ENCODE measurements at regions not wholly inside any gene's neighbourhood (a gene's known extent, or its start where the extent isn't known, plus 50 kb on each side); places are given as distances from the start of the nearest gene placed in this dataset.

DNA sequence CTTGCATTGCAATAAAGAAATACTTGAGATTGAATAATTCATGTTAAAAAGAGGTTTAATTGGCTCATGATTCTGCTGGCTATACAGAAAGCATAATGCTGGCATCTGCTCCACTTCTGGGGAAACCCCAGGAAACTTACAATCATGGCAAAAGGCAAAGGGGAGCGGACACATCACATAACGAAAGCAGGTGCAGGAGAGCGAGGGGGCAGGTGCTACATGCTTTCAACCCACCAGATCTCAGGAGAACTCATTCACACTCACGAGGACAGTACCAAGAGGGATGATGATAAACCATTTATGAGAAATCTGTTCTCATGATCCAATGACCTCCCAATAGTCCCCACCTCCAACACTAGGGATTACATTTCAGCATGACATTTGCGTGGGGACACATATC, 172.6 kb downstream of the RASSF9 start:
- no peak for DNase-seq
- Histone ChIP-seq H3K9me2 (replicated peaks; ENCODE audit: insufficient read depth, low read length) (no peaks in the 10 kb centered on the region), H3K36me3 (replicated peaks; ENCODE audit: insufficient read depth, low read length) (no peaks in the 10 kb centered on the region), H3K4me3 (ENCODE audit: low read length) (no peak overlapping the region), H3K79me2 (ENCODE audit: low read length) (no peaks in the 10 kb centered on the region), H3F3A (ENCODE audit: insufficient read depth, low read length) (no peaks in the 10 kb centered on the region), H3K9ac (ENCODE audit: low read length) (no peak overlapping the region), H3K4me2 (ENCODE audit: low read depth, low read length) (no peak overlapping the region), H3K27ac (ENCODE audit: low read length) (no peak overlapping the region), H3K9me3 (replicated peaks; ENCODE audit: insufficient read depth, low read length) (no peaks in the 10 kb centered on the region), H4K20me1 (ENCODE audit: insufficient read depth, low read length) (no peaks in the 10 kb centered on the region), H3K27me3 (replicated peaks; ENCODE audit: insufficient read depth, low read length) (no peaks in the 10 kb centered on the region), H2AFZ (ENCODE audit: low read length) (no peak overlapping the region), H3K4me1 (ENCODE audit: low read length) (no peaks in the 10 kb centered on the region)
- TF ChIP-seq EZH2 (optimal IDR thresholded peaks at IDR 0.05; ENCODE audit: low read depth, low read length) (no peak), EZH2phosphoT487 (IDR thresholded peaks at IDR 0.05; ENCODE audit: low read length) (no peak)
- TF ChIP-seq, protein P1, sequence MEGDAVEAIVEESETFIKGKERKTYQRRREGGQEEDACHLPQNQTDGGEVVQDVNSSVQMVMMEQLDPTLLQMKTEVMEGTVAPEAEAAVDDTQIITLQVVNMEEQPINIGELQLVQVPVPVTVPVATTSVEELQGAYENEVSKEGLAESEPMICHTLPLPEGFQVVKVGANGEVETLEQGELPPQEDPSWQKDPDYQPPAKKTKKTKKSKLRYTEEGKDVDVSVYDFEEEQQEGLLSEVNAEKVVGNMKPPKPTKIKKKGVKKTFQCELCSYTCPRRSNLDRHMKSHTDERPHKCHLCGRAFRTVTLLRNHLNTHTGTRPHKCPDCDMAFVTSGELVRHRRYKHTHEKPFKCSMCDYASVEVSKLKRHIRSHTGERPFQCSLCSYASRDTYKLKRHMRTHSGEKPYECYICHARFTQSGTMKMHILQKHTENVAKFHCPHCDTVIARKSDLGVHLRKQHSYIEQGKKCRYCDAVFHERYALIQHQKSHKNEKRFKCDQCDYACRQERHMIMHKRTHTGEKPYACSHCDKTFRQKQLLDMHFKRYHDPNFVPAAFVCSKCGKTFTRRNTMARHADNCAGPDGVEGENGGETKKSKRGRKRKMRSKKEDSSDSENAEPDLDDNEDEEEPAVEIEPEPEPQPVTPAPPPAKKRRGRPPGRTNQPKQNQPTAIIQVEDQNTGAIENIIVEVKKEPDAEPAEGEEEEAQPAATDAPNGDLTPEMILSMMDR (IDR thresholded peaks at IDR 0.05; ENCODE audit: low read length): no peak

- TF ChIP-seq, protein P1 (IDR thresholded peaks at IDR 0.05; ENCODE audit: low read length): no peak
- TF ChIP-seq EZH2phosphoT487 (IDR thresholded peaks at IDR 0.05; ENCODE audit: low read length): no peak
- TF ChIP-seq EZH2 (optimal IDR thresholded peaks at IDR 0.05; ENCODE audit: low read depth, low read length): no peak
- Histone ChIP-seq H3K79me2 (ENCODE audit: low read length) (no peaks in the 10 kb centered on the region), H3K36me3 (replicated peaks; ENCODE audit: insufficient read depth, low read length) (no peaks in the 10 kb centered on the region)
Measured at GRCh38 chr12:85664429-85664828, 171.8 kb downstream of the RASSF9 start.

DNA sequence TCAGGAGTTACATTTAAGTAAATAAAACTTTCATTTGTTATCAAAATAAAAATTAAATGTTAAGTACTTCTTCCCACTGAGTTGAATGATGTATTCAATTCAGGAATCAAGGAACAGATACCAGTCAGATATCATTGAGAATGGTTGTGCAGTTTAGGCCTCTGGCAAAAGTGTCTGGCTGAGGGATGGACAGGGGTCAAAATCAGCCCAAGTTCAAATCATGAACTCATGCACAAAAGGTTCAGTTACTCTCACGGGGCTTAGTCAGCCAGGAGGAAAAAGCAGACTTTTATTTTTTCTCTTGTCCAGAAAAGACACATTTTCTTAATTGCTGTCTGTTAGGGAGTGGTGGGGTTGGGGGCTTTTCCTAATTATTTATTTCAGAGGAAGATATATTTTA, 166.3 kb downstream of the RASSF9 start:
- Histone ChIP-seq H3F3A (ENCODE audit: insufficient read depth, low read length) (no peaks in the 10 kb centered on the region), H3K27ac (ENCODE audit: low read length) (no peak overlapping the region), H3K4me2 (ENCODE audit: low read depth, low read length) (no peak overlapping the region), H3K4me1 (ENCODE audit: low read length) (no peaks in the 10 kb centered on the region), H3K27me3 (replicated peaks; ENCODE audit: insufficient read depth, low read length) (no peaks in the 10 kb centered on the region), H3K9ac (ENCODE audit: low read length) (no peak overlapping the region), H2AFZ (ENCODE audit: low read length) (no peak overlapping the region), H4K20me1 (ENCODE audit: insufficient read depth, low read length) (no peaks in the 10 kb centered on the region), H3K36me3 (replicated peaks; ENCODE audit: insufficient read depth, low read length) (no peaks in the 10 kb centered on the region), H3K9me3 (replicated peaks; ENCODE audit: insufficient read depth, low read length) (no peaks in the 10 kb centered on the region), H3K4me3 (ENCODE audit: low read length) (no peak overlapping the region), H3K9me2 (replicated peaks; ENCODE audit: insufficient read depth, low read length) (no peaks in the 10 kb centered on the region), H3K79me2 (ENCODE audit: low read length) (no peaks in the 10 kb centered on the region)
- no peak for TF ChIP-seq EZH2phosphoT487 (IDR thresholded peaks at IDR 0.05; ENCODE audit: low read length)
- TF ChIP-seq EZH2 (optimal IDR thresholded peaks at IDR 0.05; ENCODE audit: low read depth, low read length): no peak
- TF ChIP-seq, protein P1 (IDR thresholded peaks at IDR 0.05; ENCODE audit: low read length): no peak
- DNase-seq: no peak

More at GRCh38 chr12:85664429-85664828, 171.8 kb downstream of the RASSF9 start:
- Histone ChIP-seq H3K27me3 (replicated peaks; ENCODE audit: insufficient read depth, low read length) (no peaks in the 10 kb centered on the region), H4K20me1 (ENCODE audit: insufficient read depth, low read length) (no peaks in the 10 kb centered on the region), H3K4me3 (ENCODE audit: low read length) (no peak overlapping the region), H3K4me1 (ENCODE audit: low read length) (no peaks in the 10 kb centered on the region), H3F3A (ENCODE audit: insufficient read depth, low read length) (no peaks in the 10 kb centered on the region), H3K9me2 (replicated peaks; ENCODE audit: insufficient read depth, low read length) (no peaks in the 10 kb centered on the region), H3K4me2 (ENCODE audit: low read depth, low read length) (no peak overlapping the region), H3K9ac (ENCODE audit: low read length) (no peak overlapping the region), H2AFZ (ENCODE audit: low read length) (no peak overlapping the region), H3K9me3 (replicated peaks; ENCODE audit: insufficient read depth, low read length) (no peaks in the 10 kb centered on the region), H3K27ac (ENCODE audit: low read length) (no peak overlapping the region)
- DNase-seq: no peak
